Suppressor macrophage treated with lipopolysaccharide for 4 hours (primary cell): ENCODE measurements at regions not wholly inside any gene's neighbourhood (a gene's known extent, or its start where the extent isn't known, plus 50 kb on each side); places are given as distances from the start of the nearest gene placed in this dataset.

ENCODE experiments used
- DNase-seq: peaks from one replicate; pipeline ENCODE4 v3.0.0-alpha.2; 2020

- no peak for DNase-seq
Measured at GRCh38 chr15:54707805-54708752, 488.7 kb downstream of the RSL24D1 start.

- DNase-seq: no peak
Measured at GRCh38 chr15:54687628-54688027, 509.1 kb downstream of the RSL24D1 start.
